Activated naive CD4-positive, alpha-beta T cell treated with anti-CD3 and anti-CD28 coated beads, Interleukin-2, amount 10 ng/mL, durations not matched to agents 7 days and 5 days (primary cell): ENCODE measurements at regions not wholly inside any gene's neighbourhood (a gene's known extent, or its start where the extent isn't known, plus 50 kb on each side); places are given as distances from the start of the nearest gene placed in this dataset.

Experiments used
- CTCF ChIA-PET: fragments of 350-600 bp; sonication (Branson Sonifier 250); formaldehyde crosslinking; loops from one replicate; lab custom pipeline; 2021; ENCODE audit warnings: antibody characterized with exemption; lab: Charles Lee
- DNase-seq: peaks from one replicate; pipeline ENCODE4 v3.0.0-alpha.2; 2020
- H3K27ac Mint-ChIP-seq: one replicate; pipeline ENCODE4 v1.8.0; 2021; ENCODE audit warnings: mild to moderate bottlenecking, moderate library complexity, mixed read lengths
- H3K27me3 Mint-ChIP-seq: one replicate; pipeline ENCODE4 v1.8.0; 2021; ENCODE audit warnings: mild to moderate bottlenecking, mixed read lengths
- H3K36me3 Mint-ChIP-seq: one replicate; pipeline ENCODE4 v1.8.0; 2021; ENCODE audit warnings: mixed read lengths
- H3K4me1 Mint-ChIP-seq: one replicate; pipeline ENCODE4 v1.8.0; 2021; ENCODE audit warnings: mixed read lengths
- H3K4me3 Mint-ChIP-seq: one replicate; pipeline ENCODE4 v1.8.0; 2021; ENCODE audit warnings: mild to moderate bottlenecking, moderate library complexity, mixed read lengths
- H3K9me3 Mint-ChIP-seq: one replicate; pipeline ENCODE4 v1.8.0; 2021; ENCODE audit warnings: mixed read lengths

DNA sequence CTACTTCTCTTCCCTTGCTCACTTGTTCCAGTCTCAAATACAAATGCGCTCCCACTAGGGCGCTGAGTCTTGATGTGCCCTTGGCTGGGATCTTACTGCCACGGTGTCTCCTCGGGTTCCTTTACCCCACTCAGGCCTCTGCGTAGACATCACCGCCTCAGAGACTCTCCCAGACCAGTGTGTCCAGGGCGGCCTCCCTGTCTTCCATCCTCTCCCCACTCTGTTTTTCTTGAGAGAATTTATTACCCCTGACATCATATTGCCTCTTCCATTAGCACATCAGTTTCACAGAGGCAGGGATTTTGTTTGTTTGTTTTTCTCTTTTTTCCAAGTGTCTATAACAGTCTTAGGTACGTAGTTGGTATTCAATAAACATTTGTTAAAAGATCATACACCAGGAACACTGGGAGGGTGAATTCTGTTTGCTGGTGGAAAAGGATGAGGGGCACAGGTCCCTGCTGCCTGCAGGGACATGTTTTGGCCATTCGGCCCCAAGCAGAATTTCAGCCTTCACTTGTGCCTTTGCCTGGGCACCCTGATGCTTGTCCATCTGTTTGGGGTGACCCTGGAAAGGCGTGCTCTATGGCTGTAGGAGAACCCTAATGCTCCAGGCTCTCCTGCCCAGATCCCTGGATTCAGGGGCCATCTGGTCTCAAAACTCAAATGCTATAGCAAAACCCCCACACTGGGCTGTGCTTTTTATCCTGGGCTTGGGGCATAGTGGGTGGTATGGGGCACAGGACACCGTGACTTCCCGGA is 55.0 kb downstream of the RPL37A start:
- Mint-ChIP-seq H3K27ac (no peak overlapping the region), H3K36me3 (no peaks in the 10 kb centered on the region), H3K4me1 (no peaks in the 10 kb centered on the region), H3K4me3 (no peak overlapping the region), H3K9me3 (no peaks in the 10 kb centered on the region), H3K27me3 (peaks cover 18% of the 10 kb centered on the region)
- DNase-seq = no peak
- CTCF ChIA-PET = no interaction called here

DNA sequence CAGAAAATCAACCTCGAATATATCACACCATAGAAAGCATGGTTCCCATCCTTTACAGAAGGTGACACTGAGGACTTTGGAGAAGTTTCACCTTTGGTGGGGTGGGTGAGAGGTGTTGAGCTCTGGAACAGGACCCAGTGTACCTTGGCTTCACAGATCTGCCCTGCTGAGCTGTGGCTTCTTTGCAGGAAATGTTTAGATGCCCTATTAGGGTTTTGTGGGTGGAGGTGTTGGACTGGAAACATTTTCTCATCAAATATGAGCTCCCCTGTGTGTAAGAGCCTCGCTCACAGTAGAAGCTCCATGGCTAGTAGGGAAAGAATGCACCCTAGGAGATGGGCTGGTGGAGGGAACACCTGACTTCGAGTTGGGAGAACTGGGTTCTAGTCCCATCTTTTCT is 55.6 kb downstream of the RPL37A start:
- Mint-ChIP-seq H3K4me3 (no peak overlapping the region), H3K9me3 (no peaks in the 10 kb centered on the region), H3K27ac (no peak overlapping the region), H3K27me3 (peaks cover 12% of the 10 kb centered on the region), H3K4me1 (no peaks in the 10 kb centered on the region), H3K36me3 (no peaks in the 10 kb centered on the region)
- no peak for DNase-seq
- CTCF ChIA-PET = no interaction called here

DNA sequence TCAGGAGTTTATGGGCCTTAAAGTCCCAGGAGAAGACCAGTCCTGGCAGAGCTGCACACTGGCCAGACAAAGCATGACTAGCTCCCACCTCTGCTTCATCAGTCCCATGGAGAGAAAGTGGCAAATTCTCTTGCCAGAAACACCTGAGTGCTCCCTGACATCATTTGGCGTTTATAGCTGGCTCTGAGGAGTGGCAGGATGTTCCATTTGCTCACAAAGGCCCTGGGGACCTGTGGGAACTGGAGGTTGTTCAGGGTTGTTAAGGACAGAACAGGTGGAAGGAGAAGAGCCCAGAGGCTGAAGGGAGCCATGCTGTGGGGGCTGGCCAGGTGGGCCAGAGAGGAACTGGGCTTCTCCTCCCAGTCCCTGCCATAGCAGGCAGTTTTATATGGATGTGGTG is 56.1 kb downstream of the RPL37A start:
- H3K36me3 Mint-ChIP-seq = no peaks in the 10 kb centered on the region
- H3K4me3 Mint-ChIP-seq = no peak overlapping the region
- CTCF ChIA-PET = no interaction called here
- no peak for DNase-seq
- H3K27me3 Mint-ChIP-seq = peaks cover 12% of the 10 kb centered on the region
- no peaks in the 10 kb centered on the region for H3K4me1 Mint-ChIP-seq
- H3K9me3 Mint-ChIP-seq = no peaks in the 10 kb centered on the region
- no peak overlapping the region for H3K27ac Mint-ChIP-seq

DNA sequence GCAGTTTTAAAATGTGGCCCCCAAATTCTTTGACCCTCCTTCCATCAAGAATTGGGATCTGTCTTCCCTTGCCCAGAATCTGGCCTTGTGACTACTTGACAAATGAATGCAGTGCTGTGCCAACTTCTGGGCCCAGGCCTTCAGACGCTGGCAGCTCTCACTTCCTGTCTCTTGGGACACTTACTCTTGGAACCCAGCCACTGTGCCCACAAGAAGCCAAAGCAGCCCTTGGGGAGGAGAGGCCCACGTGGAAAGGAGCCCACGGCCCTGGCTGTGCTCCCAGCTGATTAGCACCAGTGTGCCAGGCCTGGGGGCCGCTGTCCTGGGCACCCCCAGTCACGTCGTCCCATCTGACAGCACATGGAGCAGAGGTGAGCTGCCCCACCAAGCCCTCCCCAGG is 56.6 kb downstream of the RPL37A start:
- H3K4me1 Mint-ChIP-seq = no peaks in the 10 kb centered on the region
- H3K27ac Mint-ChIP-seq = no peak overlapping the region
- H3K9me3 Mint-ChIP-seq = no peaks in the 10 kb centered on the region
- CTCF ChIA-PET = no interaction called here
- H3K27me3 Mint-ChIP-seq = peaks cover 10% of the 10 kb centered on the region
- no peak overlapping the region for H3K4me3 Mint-ChIP-seq
- H3K36me3 Mint-ChIP-seq = no peaks in the 10 kb centered on the region
- no peak for DNase-seq

DNA sequence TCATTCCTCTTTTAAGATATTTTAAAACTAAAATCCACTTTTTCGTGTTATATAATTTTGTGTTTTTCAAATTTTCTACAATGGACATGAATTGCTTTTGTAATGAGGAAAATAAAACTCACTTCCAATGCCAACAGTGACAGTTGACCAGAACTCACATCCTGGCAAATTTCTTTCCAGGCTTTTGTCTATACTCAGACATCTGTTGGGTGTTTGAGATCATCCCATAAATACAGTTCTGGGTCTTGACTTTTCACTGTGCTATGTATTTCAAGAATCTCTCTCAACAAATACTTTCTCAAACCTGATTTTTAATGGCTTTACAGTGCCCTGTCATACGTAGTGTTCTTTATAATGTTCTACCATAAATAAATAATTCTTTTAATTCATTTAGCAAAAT is 57.6 kb downstream of the RPL37A start:
- H3K36me3 Mint-ChIP-seq = no peaks in the 10 kb centered on the region

DNA sequence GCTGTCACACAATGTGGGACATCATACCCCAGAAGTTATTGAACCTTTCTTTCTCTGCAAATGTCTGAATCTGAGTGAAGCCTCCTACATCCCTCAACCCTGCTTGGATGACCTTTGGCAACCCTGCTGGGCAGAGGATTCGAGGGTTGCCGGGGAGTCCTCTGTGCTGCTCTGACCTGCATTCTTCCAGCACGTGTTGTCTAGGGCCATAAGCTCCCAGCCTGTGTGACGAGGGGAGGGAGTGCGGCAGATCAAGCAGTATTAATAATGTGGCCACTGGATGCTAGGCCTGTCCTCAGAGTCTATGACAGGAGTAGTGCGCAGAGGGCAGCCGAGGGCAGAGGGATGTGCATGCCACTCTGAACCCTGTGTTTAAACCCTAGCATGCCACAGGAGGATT is 58.8 kb downstream of the RPL37A start:
- no peaks in the 10 kb centered on the region for H3K9me3 Mint-ChIP-seq
- no peak overlapping the region for H3K4me3 Mint-ChIP-seq
- CTCF ChIA-PET = no interaction called here
- H3K27me3 Mint-ChIP-seq = peaks cover 13% of the 10 kb centered on the region
- no peaks in the 10 kb centered on the region for H3K36me3 Mint-ChIP-seq
- DNase-seq = no peak
- H3K27ac Mint-ChIP-seq = no peak overlapping the region
- no peaks in the 10 kb centered on the region for H3K4me1 Mint-ChIP-seq

More for the DNA sequence above, 57.6 kb downstream of the RPL37A start:
- Mint-ChIP-seq H3K27me3 (peaks cover 10% of the 10 kb centered on the region), H3K9me3 (no peaks in the 10 kb centered on the region), H3K4me1 (no peaks in the 10 kb centered on the region), H3K27ac (no peak overlapping the region), H3K4me3 (no peak overlapping the region)
- DNase-seq = no peak
- CTCF ChIA-PET = no interaction called here

DNA sequence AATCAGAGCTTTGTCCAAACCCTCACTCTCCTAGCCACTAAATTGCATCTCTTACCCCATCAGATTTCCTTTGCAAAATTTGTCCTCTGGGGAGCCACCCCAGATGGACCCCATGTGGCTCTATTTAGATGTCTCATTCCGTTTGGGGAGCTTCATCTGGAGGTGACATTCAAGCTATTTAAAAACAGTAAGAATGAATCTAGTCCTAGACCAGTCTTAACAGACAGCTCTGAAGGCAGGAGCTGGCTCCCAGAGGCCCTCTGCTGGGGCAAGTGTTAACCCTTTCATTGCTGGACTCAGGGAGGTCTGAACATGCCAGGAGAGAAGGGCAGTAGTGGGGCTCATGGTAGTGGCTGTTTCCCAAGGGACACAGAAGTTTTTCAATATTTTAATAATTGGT is 59.2 kb downstream of the RPL37A start:
- DNase-seq = no peak
- Mint-ChIP-seq H3K4me1 (no peaks in the 10 kb centered on the region), H3K27ac (no peak overlapping the region), H3K4me3 (no peak overlapping the region), H3K9me3 (no peaks in the 10 kb centered on the region), H3K27me3 (peaks cover 14% of the 10 kb centered on the region), H3K36me3 (no peaks in the 10 kb centered on the region)
- CTCF ChIA-PET = no interaction called here

DNA sequence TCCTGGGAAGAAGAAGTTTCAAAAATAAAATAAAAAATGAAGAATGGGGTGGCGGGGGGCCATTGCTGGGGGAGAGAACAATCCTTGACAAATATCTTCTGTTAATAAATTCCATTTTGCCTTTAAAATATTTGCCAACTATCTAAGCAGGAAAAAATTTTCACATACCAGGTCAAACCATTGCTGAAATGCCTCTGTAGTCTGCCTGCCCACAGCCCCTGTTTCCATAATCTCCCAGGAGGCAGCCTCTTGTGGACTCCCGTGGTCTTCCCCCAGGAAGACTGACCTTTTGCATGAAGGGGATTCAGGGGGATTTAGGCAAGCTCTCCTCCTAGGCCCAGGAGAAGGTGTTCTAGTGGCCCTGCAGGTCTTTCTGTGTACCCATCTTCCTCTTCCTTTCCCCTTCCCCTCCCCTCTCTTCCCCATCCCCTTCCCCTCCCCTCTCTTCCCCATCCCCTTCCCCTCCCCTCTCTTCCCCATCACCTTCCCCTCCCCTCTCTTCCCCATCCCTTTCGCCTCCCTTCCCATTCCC is 61.0 kb downstream of the RPL37A start:
- no peak for DNase-seq
- CTCF ChIA-PET = no interaction called here
- no peaks in the 10 kb centered on the region for H3K36me3 Mint-ChIP-seq
- H3K27ac Mint-ChIP-seq = no peak overlapping the region
- no peak overlapping the region for H3K4me3 Mint-ChIP-seq
- H3K4me1 Mint-ChIP-seq = no peaks in the 10 kb centered on the region
- H3K9me3 Mint-ChIP-seq = no peaks in the 10 kb centered on the region
- peaks cover 18% of the 10 kb centered on the region for H3K27me3 Mint-ChIP-seq

DNA sequence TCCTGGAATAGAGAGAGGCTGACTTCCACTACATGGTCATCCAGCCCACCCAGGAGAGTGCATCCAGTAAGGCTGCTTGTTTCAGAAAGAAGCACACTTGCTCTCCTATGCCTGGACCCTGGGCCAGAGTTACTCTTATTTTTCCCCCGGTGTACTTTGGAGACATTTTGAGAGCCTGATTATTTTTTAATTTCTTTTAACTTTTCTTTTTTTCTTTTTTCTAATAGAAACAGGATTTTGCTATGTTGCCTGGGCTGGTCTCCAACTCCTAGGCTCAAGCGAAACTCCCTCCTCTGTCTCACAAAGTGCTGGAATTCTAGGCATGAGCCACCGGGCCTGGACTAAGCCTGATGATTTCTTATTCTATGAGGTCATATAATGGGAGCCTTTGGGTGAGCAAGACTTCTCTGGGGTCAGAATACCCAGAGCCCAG is 62.2 kb downstream of the RPL37A start:
- Mint-ChIP-seq H3K36me3 (no peaks in the 10 kb centered on the region), H3K27me3 (peaks cover 18% of the 10 kb centered on the region), H3K4me1 (no peaks in the 10 kb centered on the region), H3K27ac (no peak overlapping the region), H3K9me3 (no peaks in the 10 kb centered on the region), H3K4me3 (no peak overlapping the region)
- CTCF ChIA-PET = no interaction called here
- no peak for DNase-seq

DNA sequence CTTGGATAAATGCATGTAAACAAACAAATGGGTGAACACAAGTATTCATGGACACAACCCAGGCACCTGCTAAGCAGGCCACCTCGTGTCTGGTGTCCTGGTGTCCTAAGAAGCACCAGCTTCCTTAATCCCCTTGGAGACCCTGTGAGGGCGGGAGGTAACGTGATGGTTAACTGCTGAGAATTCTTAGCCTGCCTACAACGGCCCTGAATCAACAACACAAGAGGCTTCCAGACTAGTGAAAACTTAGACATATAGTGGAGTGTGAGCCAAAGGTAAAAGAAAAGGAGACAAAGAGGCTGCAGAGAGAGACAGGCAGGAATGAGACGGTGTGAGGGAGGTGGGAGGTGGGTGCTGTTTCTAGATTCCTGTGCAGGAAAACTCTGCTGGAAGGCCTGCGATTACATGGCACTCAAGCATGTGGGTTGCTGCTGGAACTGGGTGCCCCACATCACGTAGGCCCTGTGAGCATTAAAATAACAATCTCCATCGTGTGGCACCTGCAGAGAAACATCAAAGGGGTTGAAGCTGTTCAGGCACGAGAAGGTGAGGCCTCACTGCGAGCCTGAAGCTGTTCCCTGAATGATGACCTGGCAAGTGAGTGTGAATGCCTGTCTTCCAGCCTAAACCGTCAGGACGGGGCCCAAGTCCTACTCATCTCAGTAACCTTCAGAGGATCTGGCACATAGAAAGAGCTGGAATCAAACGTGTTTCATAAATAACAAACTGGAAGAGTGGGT is 64.2 kb downstream of the RPL37A start:
- Mint-ChIP-seq H3K27ac (no peak overlapping the region), H3K9me3 (no peaks in the 10 kb centered on the region), H3K4me3 (no peak overlapping the region), H3K4me1 (no peaks in the 10 kb centered on the region), H3K36me3 (no peaks in the 10 kb centered on the region), H3K27me3 (peaks cover 19% of the 10 kb centered on the region)
- DNase-seq = no peak
- CTCF ChIA-PET = no interaction called here

DNA sequence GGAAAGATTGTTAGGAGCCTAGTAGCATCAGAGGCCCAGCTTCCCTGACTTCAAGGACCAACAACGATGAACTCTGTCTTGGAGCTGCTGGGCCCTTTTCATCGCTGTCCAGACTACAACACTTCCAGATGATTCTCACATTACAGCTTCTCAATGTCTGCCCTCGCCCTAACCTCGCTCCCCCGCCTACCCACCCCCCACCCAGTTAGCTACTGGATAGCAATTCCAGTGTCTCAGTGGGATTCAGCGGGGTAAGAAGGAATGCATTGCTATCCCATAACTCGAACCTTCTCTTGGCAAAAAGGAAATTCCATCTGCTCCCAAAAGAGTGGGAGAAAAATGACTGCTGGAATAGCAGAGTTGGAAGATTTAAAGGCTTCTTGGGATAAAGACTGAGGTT is 65.0 kb downstream of the RPL37A start:
- Mint-ChIP-seq H3K4me1 (no peaks in the 10 kb centered on the region), H3K36me3 (no peaks in the 10 kb centered on the region), H3K9me3 (no peaks in the 10 kb centered on the region), H3K27me3 (peaks cover 18% of the 10 kb centered on the region), H3K4me3 (no peak overlapping the region), H3K27ac (no peak overlapping the region)
- DNase-seq = no peak
- CTCF ChIA-PET = no interaction called here

DNA sequence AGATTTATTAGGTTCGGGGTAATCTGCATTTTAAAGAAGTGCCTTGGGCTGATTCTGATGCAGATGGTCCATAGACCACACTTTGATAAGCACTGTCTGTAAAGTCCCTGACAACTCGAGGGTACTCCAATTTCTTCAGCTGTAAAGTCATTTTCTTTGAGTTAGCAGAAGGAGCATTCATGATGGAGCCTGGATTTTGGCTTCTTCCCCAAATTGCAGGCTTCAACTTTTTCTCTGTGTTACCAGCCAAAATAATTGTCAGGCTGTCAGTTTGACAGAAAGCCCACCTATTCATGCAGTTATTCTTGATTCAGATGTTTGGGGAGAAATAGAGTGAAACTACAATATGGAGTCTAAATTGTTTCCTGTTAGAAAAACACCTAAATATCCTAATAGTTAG is 66.0 kb downstream of the RPL37A start:
- no peaks in the 10 kb centered on the region for H3K9me3 Mint-ChIP-seq
- no peak overlapping the region for H3K4me3 Mint-ChIP-seq
- peaks cover 24% of the 10 kb centered on the region for H3K27me3 Mint-ChIP-seq
- CTCF ChIA-PET = no interaction called here
- no peaks in the 10 kb centered on the region for H3K36me3 Mint-ChIP-seq
- no peaks in the 10 kb centered on the region for H3K4me1 Mint-ChIP-seq
- no peak for DNase-seq
- H3K27ac Mint-ChIP-seq = no peak overlapping the region

DNA sequence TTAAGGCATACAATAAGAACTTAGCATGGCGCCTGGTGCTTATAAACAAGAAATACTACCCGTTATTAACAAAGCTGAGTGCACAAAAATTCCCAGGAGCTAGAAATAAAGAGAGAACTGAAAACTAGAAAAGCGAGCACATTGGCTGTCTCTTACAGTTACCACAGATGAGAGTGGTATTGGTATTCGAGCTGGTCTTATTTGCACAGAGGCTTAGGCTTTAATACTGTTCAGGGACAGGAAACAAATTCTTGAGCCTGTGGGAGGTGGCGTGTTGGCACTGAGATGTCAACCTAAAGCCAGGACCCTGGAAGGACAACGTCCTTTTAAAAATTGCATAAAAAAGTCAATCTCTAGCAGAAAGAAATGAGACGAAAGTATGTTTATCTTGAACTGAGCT is 67.3 kb upstream of the IGFBP2 start:
- Mint-ChIP-seq H3K36me3 (no peaks in the 10 kb centered on the region), H3K9me3 (no peaks in the 10 kb centered on the region), H3K4me1 (no peaks in the 10 kb centered on the region), H3K27me3 (peaks cover 21% of the 10 kb centered on the region), H3K4me3 (no peak overlapping the region), H3K27ac (no peak overlapping the region)
- no peak for DNase-seq
- CTCF ChIA-PET = no interaction called here

DNA sequence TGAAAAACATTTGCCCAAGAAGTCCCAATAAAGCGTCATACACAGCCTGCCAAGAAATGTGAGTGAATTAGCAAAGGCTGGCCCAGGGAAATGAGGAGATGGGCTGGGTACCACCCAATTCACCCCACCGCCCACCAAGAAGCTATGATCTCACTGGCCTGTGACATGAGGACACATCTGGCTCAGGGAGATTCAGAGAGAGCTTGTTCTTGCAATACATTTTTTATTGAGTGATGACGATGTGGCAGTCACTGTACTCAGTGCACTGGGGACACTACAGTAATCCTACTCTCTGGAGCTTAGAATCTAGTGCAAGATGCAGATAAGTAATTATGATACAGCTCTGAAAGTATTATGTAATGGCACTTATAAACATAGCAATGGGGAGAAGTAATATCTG is 64.6 kb upstream of the IGFBP2 start:
- Mint-ChIP-seq H3K4me3 (no peak overlapping the region), H3K4me1 (no peaks in the 10 kb centered on the region), H3K9me3 (peaks cover 4% of the 10 kb centered on the region), H3K36me3 (no peaks in the 10 kb centered on the region), H3K27ac (no peak overlapping the region), H3K27me3 (peaks cover 26% of the 10 kb centered on the region)
- CTCF ChIA-PET = interaction anchor here (2.2 kb wide), 1 partner anchor 49 kb away, joined by 7 read pairs; no protein-coding TSS in a partner anchor
- no peak for DNase-seq

DNA sequence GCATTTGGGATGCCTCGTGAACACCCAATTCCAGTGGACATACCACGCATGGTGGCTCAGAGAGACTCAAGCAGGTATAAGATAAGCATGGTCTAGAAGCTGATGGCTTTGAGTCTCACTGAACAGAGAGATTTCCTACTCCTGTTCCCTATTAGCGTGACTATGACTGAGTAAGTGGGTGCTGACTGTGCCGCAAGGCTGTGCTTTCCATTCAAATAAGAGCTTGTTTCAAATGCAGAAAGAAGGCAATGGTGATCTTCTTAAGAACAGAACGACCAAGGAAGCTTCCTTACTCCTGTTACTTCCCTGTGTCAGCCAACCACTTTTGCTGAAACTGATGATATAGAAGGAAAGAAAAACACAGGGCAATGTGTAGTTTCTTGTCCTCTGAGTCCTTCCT is 63.5 kb upstream of the IGFBP2 start:
- Mint-ChIP-seq H3K36me3 (no peaks in the 10 kb centered on the region), H3K27ac (no peak overlapping the region), H3K4me1 (no peaks in the 10 kb centered on the region), H3K27me3 (peaks cover 22% of the 10 kb centered on the region), H3K4me3 (no peak overlapping the region), H3K9me3 (peaks cover 4% of the 10 kb centered on the region)
- no peak for DNase-seq
- CTCF ChIA-PET = interaction anchor here (1.6 kb wide), 1 partner anchor 50 kb away, joined by 3 read pairs; no protein-coding TSS in a partner anchor
